SK-N-MC (cell line): ENCODE measurements at regions not wholly inside any gene's neighbourhood (a gene's known extent, or its start where the extent isn't known, plus 50 kb on each side); places are given as distances from the start of the nearest gene placed in this dataset.
"Not testable (repeated sequence)": the region's sequence is repeated elsewhere in the genome, so short reads cannot be mapped to it uniquely, and the experiment has no call there.

Source experiments
- DNase-seq: peaks from one replicate; pipeline ENCODE4 v3.0.0-alpha.2; 2011; ENCODE audit warnings: low read depth, low spot score
- H3K27ac ChIP-seq: fragments of 200-600 bp; sonication (generic); 2 replicates; pipeline ENCODE4 v1.5.1; 2016; ENCODE audit warnings: mixed run types
- H3K36me3 ChIP-seq: fragments of 200-600 bp; sonication (generic); 2 replicates; pipeline ENCODE4 v1.6.1; 2017; ENCODE audit warnings: antibody characterized with exemption, low read length, mixed read lengths; ENCODE audit not compliant: insufficient read depth
- H3K4me3 ChIP-seq: fragments of 200-600 bp; sonication (generic); 2 replicates; pipeline ENCODE4 v1.5.1; 2016
- H3K9ac ChIP-seq: fragments of 200-600 bp; sonication (generic); 2 replicates; pipeline ENCODE4 v1.8.0; 2017; ENCODE audit warnings: mixed run types, mixed read lengths; ENCODE audit not compliant: insufficient read length
- H3K9me3 ChIP-seq: fragments of 200-600 bp; sonication (generic); 2 replicates; pipeline ENCODE4 v1.6.1; 2017; ENCODE audit warnings: low read depth, mild to moderate bottlenecking, antibody characterized with exemption, low read length, moderate library complexity, mixed read lengths
- EZH2 ChIP-seq: fragments of 200-600 bp; sonication (generic); IDR thresholded peaks from one replicate; pipeline ENCODE4 v1.6.1; 2017; ENCODE audit warnings: antibody characterized with exemption
- FOXP2 ChIP-seq: optimal IDR thresholded peaks from 2 replicates; pipeline ENCODE3; 2011; ENCODE audit warnings: mild to moderate bottlenecking, moderate library complexity; ENCODE audit not compliant: insufficient read depth; ENCODE audit errors: extremely low read length, control extremely low read depth
- POLR2AphosphoS5 ChIP-seq: IDR thresholded peaks from 2 replicates; pipeline ENCODE4 v1.6.1; 2012; ENCODE audit warnings: mild to moderate bottlenecking, low read depth, low read length, borderline replicate concordance

- not testable (repeated sequence) for H3K9ac ChIP-seq, H3K36me3 ChIP-seq, DNase-seq, H3K27ac ChIP-seq, H3K9me3 ChIP-seq, H3K4me3 ChIP-seq
Measured at GRCh38 chr2:55124682-55125081, 74.4 kb upstream of the RTN4 start.

GRCh38 chr2:55123851-55124269 is 73.6 kb upstream of the RTN4 start:
- DNase-seq, result no peak
- Histone ChIP-seq H3K9me3 (no peaks in the 10 kb centered on the region), H3K27ac (0 out of 2 replicates have a peak overlapping the region, but pooled peaks have one; percentile 40), H3K4me3 (no peak overlapping the region), H3K36me3 (no peaks in the 10 kb centered on the region), H3K9ac (no peak overlapping the region)
- TF ChIP-seq EZH2, result no peak
- no peak for TF ChIP-seq POLR2AphosphoS5
- TF ChIP-seq FOXP2, result no peak

- TF ChIP-seq EZH2 (no peak), POLR2AphosphoS5 (no peak), FOXP2 (no peak)
- Histone ChIP-seq H3K9ac (peak overlapping the region; percentile 46), H3K36me3 (no peaks in the 10 kb centered on the region), H3K4me3 (peak overlapping the region; percentile 53; the same call in 1 of the 2 replicates), H3K9me3 (no peaks in the 10 kb centered on the region), H3K27ac (peak overlapping the region; percentile 32; the same call in 1 of the 2 replicates)
- DNase-seq, result no peak
Measured at GRCh38 chr2:55120634-55121359, 70.5 kb upstream of the RTN4 start.

- Histone ChIP-seq H3K4me3 (no peak overlapping the region; the same call in 1 of the 2 replicates), H3K9ac (peak overlapping the region; percentile 46), H3K36me3 (no peaks in the 10 kb centered on the region), H3K9me3 (no peaks in the 10 kb centered on the region), H3K27ac (peak overlapping the region; percentile 32; the same call in 1 of the 2 replicates)
- no peak for DNase-seq
- TF ChIP-seq EZH2 (no peak), FOXP2 (no peak), POLR2AphosphoS5 (no peak)
Measured at GRCh38 chr2:55119711-55120487, 69.6 kb upstream of the RTN4 start.

GRCh38 chr2:55118643-55119083 is 68.4 kb upstream of the RTN4 start:
- no peak for DNase-seq
- Histone ChIP-seq H3K4me3 (0 out of 2 replicates have a peak overlapping the region, but pooled peaks have one; percentile 8), H3K27ac (0 out of 2 replicates have a peak overlapping the region, but pooled peaks have one; percentile 12), H3K9ac (no peak overlapping the region), H3K9me3 (no peaks in the 10 kb centered on the region), H3K36me3 (no peaks in the 10 kb centered on the region)
- TF ChIP-seq POLR2AphosphoS5 (no peak), EZH2 (no peak), FOXP2 (no peak)

- TF ChIP-seq EZH2, result no peak
- TF ChIP-seq POLR2AphosphoS5, result no peak
- TF ChIP-seq FOXP2, result no peak
Measured at GRCh38 chr2:55116966-55117365, 66.7 kb upstream of the RTN4 start.

GRCh38 chr2:55116598-55116964 is 66.3 kb upstream of the RTN4 start:
- TF ChIP-seq POLR2AphosphoS5, result no peak
- no peak for TF ChIP-seq FOXP2
- no peak for TF ChIP-seq EZH2
- Histone ChIP-seq H3K9me3 (no peaks in the 10 kb centered on the region), H3K27ac (0 out of 2 replicates have a peak overlapping the region, but pooled peaks have one; percentile 37), H3K4me3 (no peak overlapping the region), H3K36me3 (no peaks in the 10 kb centered on the region), H3K9ac (no peak overlapping the region)
- DNase-seq, result no peak

More at GRCh38 chr2:55116966-55117365, 66.7 kb upstream of the RTN4 start:
- Histone ChIP-seq H3K4me3 (no peak overlapping the region), H3K36me3 (no peaks in the 10 kb centered on the region), H3K27ac (no peak overlapping the region), H3K9ac (no peak overlapping the region), H3K9me3 (no peaks in the 10 kb centered on the region)
- no peak for DNase-seq
